ENCODE measurements at regions not wholly inside any gene's neighbourhood (a gene's known extent, or its start where the extent isn't known, plus 50 kb on each side); places are given as distances from the start of the nearest gene placed in this dataset.

DNA sequence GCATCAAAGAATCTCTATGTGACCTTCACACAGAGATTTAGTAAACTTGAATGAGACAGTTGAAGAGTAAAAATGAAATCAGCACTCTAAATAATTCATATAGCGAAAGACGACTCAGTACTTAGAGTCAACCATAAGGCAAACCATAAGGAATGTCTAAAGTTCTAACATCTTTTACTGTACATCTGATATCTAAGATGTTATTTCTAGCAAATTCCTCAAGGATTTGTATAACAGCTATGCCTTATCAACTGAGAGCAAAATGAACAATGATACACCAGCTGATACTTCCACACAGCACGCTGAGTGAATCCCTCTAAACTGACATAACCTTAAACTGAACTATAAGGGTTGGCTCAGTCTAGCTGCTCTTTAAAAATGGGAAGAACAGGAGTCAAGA lies 760.3 kb downstream of the EFNA5 start:
- Histone ChIP-seq H3K4me3 (ENCODE audit: low read length) (no peak overlapping the region), H3K36me3 (replicated peaks; ENCODE audit: low read depth, low read length) (no peaks in the 10 kb centered on the region), H3K4me1 (ENCODE audit: low read length) (no peaks in the 10 kb centered on the region), H4K20me1 (ENCODE audit: insufficient read depth, low read length) (no peaks in the 10 kb centered on the region), H3K4me2 (ENCODE audit: low read length) (no peak overlapping the region), H2AFZ (ENCODE audit: low read depth, low read length) (no peak overlapping the region), H3K9me3 (ENCODE audit: insufficient read depth, low read length) (no peaks in the 10 kb centered on the region), H3K27me3 (ENCODE audit: low read depth, low read length) (no peaks in the 10 kb centered on the region), H3K79me2 (ENCODE audit: low read length) (no peaks in the 10 kb centered on the region), H3K9ac (ENCODE audit: low read length) (no peak overlapping the region), H3K27ac (ENCODE audit: low read length) (no peak overlapping the region)
- no peak for TF ChIP-seq EZH2phosphoT487 (IDR thresholded peaks at IDR 0.05; ENCODE audit: low read depth)
- TF ChIP-seq, protein P1, sequence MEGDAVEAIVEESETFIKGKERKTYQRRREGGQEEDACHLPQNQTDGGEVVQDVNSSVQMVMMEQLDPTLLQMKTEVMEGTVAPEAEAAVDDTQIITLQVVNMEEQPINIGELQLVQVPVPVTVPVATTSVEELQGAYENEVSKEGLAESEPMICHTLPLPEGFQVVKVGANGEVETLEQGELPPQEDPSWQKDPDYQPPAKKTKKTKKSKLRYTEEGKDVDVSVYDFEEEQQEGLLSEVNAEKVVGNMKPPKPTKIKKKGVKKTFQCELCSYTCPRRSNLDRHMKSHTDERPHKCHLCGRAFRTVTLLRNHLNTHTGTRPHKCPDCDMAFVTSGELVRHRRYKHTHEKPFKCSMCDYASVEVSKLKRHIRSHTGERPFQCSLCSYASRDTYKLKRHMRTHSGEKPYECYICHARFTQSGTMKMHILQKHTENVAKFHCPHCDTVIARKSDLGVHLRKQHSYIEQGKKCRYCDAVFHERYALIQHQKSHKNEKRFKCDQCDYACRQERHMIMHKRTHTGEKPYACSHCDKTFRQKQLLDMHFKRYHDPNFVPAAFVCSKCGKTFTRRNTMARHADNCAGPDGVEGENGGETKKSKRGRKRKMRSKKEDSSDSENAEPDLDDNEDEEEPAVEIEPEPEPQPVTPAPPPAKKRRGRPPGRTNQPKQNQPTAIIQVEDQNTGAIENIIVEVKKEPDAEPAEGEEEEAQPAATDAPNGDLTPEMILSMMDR (IDR thresholded peaks at IDR 0.05; ENCODE audit: low read depth, low read length): no peak

DNA sequence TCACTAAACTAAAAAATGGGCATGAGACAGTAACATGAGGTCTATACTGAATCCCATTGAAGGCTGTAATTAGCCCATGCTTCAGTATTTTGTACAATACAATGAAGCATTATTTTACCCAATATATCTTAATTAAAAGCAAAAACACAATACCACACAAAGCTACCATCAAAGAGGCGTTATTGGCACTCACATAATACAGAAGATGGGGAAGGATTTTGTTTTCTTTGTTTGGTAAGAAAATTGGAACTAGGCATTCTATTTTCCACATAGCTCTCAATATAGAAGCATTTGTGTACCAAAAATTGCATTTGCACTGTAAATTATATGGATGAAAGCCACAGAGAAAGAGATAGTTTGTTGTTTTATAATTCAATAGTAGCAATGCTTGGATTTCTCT lies 761.0 kb downstream of the EFNA5 start:
- H3K79me2 ChIP-seq (ENCODE audit: low read length): no peaks in the 10 kb centered on the region
- no peak for TF ChIP-seq EZH2phosphoT487 (IDR thresholded peaks at IDR 0.05; ENCODE audit: low read depth)
- TF ChIP-seq, protein P1 (IDR thresholded peaks at IDR 0.05; ENCODE audit: low read depth, low read length): no peak
- H4K20me1 ChIP-seq (ENCODE audit: insufficient read depth, low read length): no peaks in the 10 kb centered on the region
- H2AFZ ChIP-seq (ENCODE audit: low read depth, low read length): no peak overlapping the region
- H3K27me3 ChIP-seq (ENCODE audit: low read depth, low read length): no peaks in the 10 kb centered on the region
- H3K4me2 ChIP-seq (ENCODE audit: low read length): no peak overlapping the region
- no peak overlapping the region for H3K27ac ChIP-seq (ENCODE audit: low read length)
- H3K9ac ChIP-seq (ENCODE audit: low read length): no peak overlapping the region
- H3K4me1 ChIP-seq (ENCODE audit: low read length): no peaks in the 10 kb centered on the region
- H3K36me3 ChIP-seq (replicated peaks; ENCODE audit: low read depth, low read length): no peaks in the 10 kb centered on the region
- no peaks in the 10 kb centered on the region for H3K9me3 ChIP-seq (ENCODE audit: insufficient read depth, low read length)
- H3K4me3 ChIP-seq (ENCODE audit: low read length): no peak overlapping the region

DNA sequence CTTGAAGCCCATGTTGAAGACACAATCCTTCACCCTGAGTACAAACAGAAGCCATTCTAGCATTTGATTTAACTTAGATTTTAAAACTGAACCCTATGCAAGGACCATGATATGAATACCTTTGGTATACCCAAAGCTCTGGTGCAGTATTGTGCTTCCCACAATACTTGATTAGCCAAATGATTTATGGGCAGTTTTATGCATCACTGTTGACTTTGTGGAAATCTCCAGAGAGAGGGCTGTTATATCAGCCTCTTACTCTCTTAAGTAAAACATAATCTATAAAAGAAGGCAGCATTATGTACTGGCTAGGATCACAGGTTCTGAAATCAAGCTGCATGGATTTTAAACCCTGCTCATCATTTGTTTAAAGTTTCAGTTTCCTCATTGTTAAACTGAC lies 762.8 kb downstream of the EFNA5 start:
- TF ChIP-seq, protein P1 (IDR thresholded peaks at IDR 0.05; ENCODE audit: low read depth, low read length): no peak
- TF ChIP-seq EZH2phosphoT487 (IDR thresholded peaks at IDR 0.05; ENCODE audit: low read depth): no peak
- Histone ChIP-seq H3K4me3 (ENCODE audit: low read length) (no peak overlapping the region), H2AFZ (ENCODE audit: low read depth, low read length) (no peak overlapping the region), H3K27me3 (ENCODE audit: low read depth, low read length) (no peaks in the 10 kb centered on the region), H3K9ac (ENCODE audit: low read length) (no peak overlapping the region), H3K4me1 (ENCODE audit: low read length) (no peaks in the 10 kb centered on the region), H3K27ac (ENCODE audit: low read length) (no peak overlapping the region), H3K36me3 (replicated peaks; ENCODE audit: low read depth, low read length) (no peaks in the 10 kb centered on the region), H3K79me2 (ENCODE audit: low read length) (no peaks in the 10 kb centered on the region), H3K4me2 (ENCODE audit: low read length) (no peak overlapping the region), H3K9me3 (ENCODE audit: insufficient read depth, low read length) (no peaks in the 10 kb centered on the region), H4K20me1 (ENCODE audit: insufficient read depth, low read length) (no peaks in the 10 kb centered on the region)

DNA sequence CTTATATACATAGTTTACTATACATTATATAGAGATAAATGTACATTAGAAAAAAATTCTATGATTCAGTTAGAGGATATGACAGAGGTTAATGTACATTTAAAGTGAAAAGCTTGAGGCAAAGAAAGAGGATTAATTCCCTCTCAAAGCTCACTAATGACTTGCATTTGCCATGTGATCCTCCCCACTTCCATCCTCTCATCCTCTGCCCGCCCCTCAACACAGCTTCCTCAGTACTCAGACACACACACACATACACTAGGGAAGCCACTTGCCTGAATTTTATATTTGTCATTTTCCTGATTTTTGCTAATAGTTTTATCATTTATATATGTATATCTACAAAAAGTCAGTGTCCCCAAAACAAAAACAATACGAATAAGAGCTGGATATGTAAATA lies 764.5 kb downstream of the EFNA5 start:
- TF ChIP-seq EZH2phosphoT487 (IDR thresholded peaks at IDR 0.05; ENCODE audit: low read depth): no peak
- TF ChIP-seq, protein P1 (IDR thresholded peaks at IDR 0.05; ENCODE audit: low read depth, low read length): no peak
- no peaks in the 10 kb centered on the region for H4K20me1 ChIP-seq (ENCODE audit: insufficient read depth, low read length)
- H3K4me2 ChIP-seq (ENCODE audit: low read length): no peak overlapping the region
- H3K27ac ChIP-seq (ENCODE audit: low read length): no peak overlapping the region
- no peaks in the 10 kb centered on the region for H3K9me3 ChIP-seq (ENCODE audit: insufficient read depth, low read length)
- no peak overlapping the region for H3K4me3 ChIP-seq (ENCODE audit: low read length)
- H3K4me1 ChIP-seq (ENCODE audit: low read length): no peaks in the 10 kb centered on the region
- H2AFZ ChIP-seq (ENCODE audit: low read depth, low read length): no peak overlapping the region
- H3K9ac ChIP-seq (ENCODE audit: low read length): no peak overlapping the region
- H3K27me3 ChIP-seq (ENCODE audit: low read depth, low read length): no peaks in the 10 kb centered on the region
- H3K36me3 ChIP-seq (replicated peaks; ENCODE audit: low read depth, low read length): no peaks in the 10 kb centered on the region
- no peaks in the 10 kb centered on the region for H3K79me2 ChIP-seq (ENCODE audit: low read length)
